ENCODE measurements at regions not wholly inside any gene's neighbourhood (a gene's known extent, or its start where the extent isn't known, plus 50 kb on each side); places are given as distances from the start of the nearest gene placed in this dataset.
"Not testable (repeated sequence)": the region's sequence is repeated elsewhere in the genome, so short reads cannot be mapped to it uniquely, and the experiment has no call there.

DNA sequence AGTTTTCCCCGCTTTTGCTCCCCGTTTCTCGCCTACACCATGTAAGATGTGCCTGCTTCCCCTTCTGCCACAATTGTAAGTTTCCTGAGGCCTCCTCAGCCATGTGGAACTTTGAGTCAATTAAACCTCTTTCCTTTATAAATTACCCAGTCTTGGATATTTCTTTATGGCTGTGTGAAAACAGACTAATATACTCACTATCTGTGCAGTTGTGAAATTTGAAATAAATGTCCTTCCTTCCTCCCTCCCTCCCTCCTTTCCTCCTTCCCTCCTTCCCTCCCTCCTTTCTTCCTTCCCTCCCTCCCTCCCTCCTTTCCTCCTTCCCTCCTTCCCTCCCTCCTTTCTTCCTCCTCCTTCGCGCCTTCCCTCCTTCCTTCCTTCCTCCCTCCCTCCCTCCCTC is 132.8 kb downstream of the RFPL4B start:
- H3K4me1 ChIP-seq (ENCODE audit: low read length); H4K20me1 ChIP-seq (ENCODE audit: insufficient read depth, low read depth, low read length); H3K9me2 ChIP-seq (replicated peaks; ENCODE audit: insufficient read depth, low read length); DNase-seq; H3K4me2 ChIP-seq (ENCODE audit: low read depth, low read length, poor library complexity, severe bottlenecking); H3K27me3 ChIP-seq (ENCODE audit: low read length); H2AFZ ChIP-seq (ENCODE audit: low read length); H3K27ac ChIP-seq (ENCODE audit: low read length); H3K36me3 ChIP-seq (ENCODE audit: insufficient read depth, low read length); H3K79me2 ChIP-seq (ENCODE audit: low read length); H3K4me3 ChIP-seq (ENCODE audit: low read length); H3K9ac ChIP-seq (ENCODE audit: low read length); H3K9me3 ChIP-seq (ENCODE audit: low read length): not testable (repeated sequence)

GRCh38 chr6:112480553-112480952 is 133.4 kb downstream of the RFPL4B start:
- H3K27ac ChIP-seq (ENCODE audit: low read length) = no peak overlapping the region
- no peaks in the 10 kb centered on the region for H3K36me3 ChIP-seq (ENCODE audit: insufficient read depth, low read length)
- no peaks in the 10 kb centered on the region for H3K9me3 ChIP-seq (ENCODE audit: low read length)
- no peaks in the 10 kb centered on the region for H3K27me3 ChIP-seq (ENCODE audit: low read length)
- H3K9me2 ChIP-seq (replicated peaks; ENCODE audit: insufficient read depth, low read length) = no peaks in the 10 kb centered on the region
- H4K20me1 ChIP-seq (ENCODE audit: insufficient read depth, low read depth, low read length) = no peaks in the 10 kb centered on the region
- H3K9ac ChIP-seq (ENCODE audit: low read length) = no peak overlapping the region
- H3K4me3 ChIP-seq (ENCODE audit: low read length) = no peak overlapping the region
- peaks cover 8% of the 10 kb centered on the region; the same call in 1 of the 2 replicates for H3K4me1 ChIP-seq (ENCODE audit: low read length)
- H2AFZ ChIP-seq (ENCODE audit: low read length) = no peak overlapping the region
- no peaks in the 10 kb centered on the region for H3K79me2 ChIP-seq (ENCODE audit: low read length)
- H3K4me2 ChIP-seq (ENCODE audit: low read depth, low read length, poor library complexity, severe bottlenecking) = no peak overlapping the region
- no peak for DNase-seq

DNA sequence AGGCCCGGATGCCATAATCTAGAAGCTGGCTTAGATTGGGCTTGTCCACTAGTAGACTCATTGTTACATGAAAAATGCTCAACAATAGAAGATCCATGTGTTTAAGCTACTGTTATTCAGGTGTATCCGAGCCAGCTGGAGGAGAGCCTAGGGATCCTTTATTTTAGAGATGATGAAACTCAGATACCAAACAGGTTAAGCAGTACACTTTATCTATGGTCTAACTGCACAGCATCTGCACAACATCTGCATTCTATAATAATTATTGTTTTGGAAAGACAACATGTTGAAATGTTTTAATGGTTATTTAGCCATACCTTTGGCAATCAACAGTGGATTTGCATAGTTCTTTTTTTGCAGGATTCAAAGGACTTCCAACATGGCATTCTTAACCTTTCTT is 134.1 kb downstream of the RFPL4B start:
- Histone ChIP-seq H3K4me3 (ENCODE audit: low read length) (no peak overlapping the region), H3K27me3 (ENCODE audit: low read length) (no peaks in the 10 kb centered on the region), H3K27ac (ENCODE audit: low read length) (no peak overlapping the region), H3K4me2 (ENCODE audit: low read depth, low read length, poor library complexity, severe bottlenecking) (no peak overlapping the region), H2AFZ (ENCODE audit: low read length) (no peak overlapping the region), H3K4me1 (ENCODE audit: low read length) (peaks cover 3% of the 10 kb centered on the region; the same call in 1 of the 2 replicates), H3K9me3 (ENCODE audit: low read length) (no peaks in the 10 kb centered on the region), H4K20me1 (ENCODE audit: insufficient read depth, low read depth, low read length) (no peaks in the 10 kb centered on the region), H3K9me2 (replicated peaks; ENCODE audit: insufficient read depth, low read length) (no peaks in the 10 kb centered on the region), H3K36me3 (ENCODE audit: insufficient read depth, low read length) (no peaks in the 10 kb centered on the region), H3K79me2 (ENCODE audit: low read length) (no peaks in the 10 kb centered on the region), H3K9ac (ENCODE audit: low read length) (no peak overlapping the region)
- no peak for DNase-seq

- H3K4me3 ChIP-seq (ENCODE audit: low read length) = no peak overlapping the region
- H3K9me3 ChIP-seq (ENCODE audit: low read length) = no peaks in the 10 kb centered on the region
- H3K27me3 ChIP-seq (ENCODE audit: low read length) = no peaks in the 10 kb centered on the region; the same call in 1 of the 2 replicates
- no peak overlapping the region for H3K4me2 ChIP-seq (ENCODE audit: low read depth, low read length, poor library complexity, severe bottlenecking)
- no peak overlapping the region for H3K27ac ChIP-seq (ENCODE audit: low read length)
- no peaks in the 10 kb centered on the region for H3K79me2 ChIP-seq (ENCODE audit: low read length)
- H3K9ac ChIP-seq (ENCODE audit: low read length) = no peak overlapping the region
- H4K20me1 ChIP-seq (ENCODE audit: insufficient read depth, low read depth, low read length) = no peaks in the 10 kb centered on the region
- H3K4me1 ChIP-seq (ENCODE audit: low read length) = peaks cover 3% of the 10 kb centered on the region; the same call in 1 of the 2 replicates
- H3K9me2 ChIP-seq (replicated peaks; ENCODE audit: insufficient read depth, low read length) = no peaks in the 10 kb centered on the region
- no peaks in the 10 kb centered on the region for H3K36me3 ChIP-seq (ENCODE audit: insufficient read depth, low read length)
- H2AFZ ChIP-seq (ENCODE audit: low read length) = no peak overlapping the region; the same call in 1 of the 2 replicates
- DNase-seq = no peak
Observed at GRCh38 chr6:112482373-112482772, 135.2 kb downstream of the RFPL4B start.

GRCh38 chr6:112485120-112485826 is 138.1 kb downstream of the RFPL4B start:
- Histone ChIP-seq H3K9me3 (ENCODE audit: low read length) (no peaks in the 10 kb centered on the region), H3K9me2 (replicated peaks; ENCODE audit: insufficient read depth, low read length) (no peaks in the 10 kb centered on the region), H3K79me2 (ENCODE audit: low read length) (no peaks in the 10 kb centered on the region), H4K20me1 (ENCODE audit: insufficient read depth, low read depth, low read length) (no peaks in the 10 kb centered on the region), H3K4me2 (ENCODE audit: low read depth, low read length, poor library complexity, severe bottlenecking) (no peak overlapping the region), H3K9ac (ENCODE audit: low read length) (no peak overlapping the region), H3K36me3 (ENCODE audit: insufficient read depth, low read length) (no peaks in the 10 kb centered on the region), H3K4me1 (ENCODE audit: low read length) (0 out of 2 replicates have a peak, but pooled peaks cover 3% of the 10 kb centered on the region), H3K27me3 (ENCODE audit: low read length) (no peaks in the 10 kb centered on the region; the same call in 1 of the 2 replicates), H3K27ac (ENCODE audit: low read length) (no peak overlapping the region), H2AFZ (ENCODE audit: low read length) (no peak overlapping the region), H3K4me3 (ENCODE audit: low read length) (no peak overlapping the region)
- no peak for DNase-seq

DNA sequence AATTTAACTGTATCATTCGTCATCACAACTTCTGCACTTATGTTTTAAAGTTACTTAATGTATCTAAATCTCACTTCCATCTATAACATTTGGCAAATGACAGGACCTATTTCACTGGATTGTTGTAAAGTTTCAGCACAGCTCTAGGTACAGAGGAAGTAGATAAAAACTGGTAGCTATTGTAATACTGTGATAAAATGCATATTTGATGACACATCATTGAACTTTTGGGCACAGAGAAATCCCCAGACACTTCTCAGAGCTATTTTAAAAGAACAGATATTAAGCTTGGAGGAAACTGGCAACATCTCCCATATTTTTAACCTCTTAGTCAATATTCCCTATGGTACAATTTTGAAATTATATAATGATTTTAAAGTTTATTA is 138.7 kb downstream of the RFPL4B start:
- no peak overlapping the region for H3K4me2 ChIP-seq (ENCODE audit: low read depth, low read length, poor library complexity, severe bottlenecking)
- no peaks in the 10 kb centered on the region for H4K20me1 ChIP-seq (ENCODE audit: insufficient read depth, low read depth, low read length)
- DNase-seq = no peak
- H3K79me2 ChIP-seq (ENCODE audit: low read length) = no peaks in the 10 kb centered on the region
- no peaks in the 10 kb centered on the region for H3K36me3 ChIP-seq (ENCODE audit: insufficient read depth, low read length)
- H2AFZ ChIP-seq (ENCODE audit: low read length) = no peak overlapping the region
- no peak overlapping the region for H3K9ac ChIP-seq (ENCODE audit: low read length)
- no peaks in the 10 kb centered on the region; the same call in 1 of the 2 replicates for H3K27me3 ChIP-seq (ENCODE audit: low read length)
- H3K4me1 ChIP-seq (ENCODE audit: low read length) = 0 out of 2 replicates have a peak, but pooled peaks cover 3% of the 10 kb centered on the region
- no peak overlapping the region for H3K4me3 ChIP-seq (ENCODE audit: low read length)
- H3K27ac ChIP-seq (ENCODE audit: low read length) = no peak overlapping the region
- no peaks in the 10 kb centered on the region for H3K9me2 ChIP-seq (replicated peaks; ENCODE audit: insufficient read depth, low read length)
- no peaks in the 10 kb centered on the region for H3K9me3 ChIP-seq (ENCODE audit: low read length)

DNA sequence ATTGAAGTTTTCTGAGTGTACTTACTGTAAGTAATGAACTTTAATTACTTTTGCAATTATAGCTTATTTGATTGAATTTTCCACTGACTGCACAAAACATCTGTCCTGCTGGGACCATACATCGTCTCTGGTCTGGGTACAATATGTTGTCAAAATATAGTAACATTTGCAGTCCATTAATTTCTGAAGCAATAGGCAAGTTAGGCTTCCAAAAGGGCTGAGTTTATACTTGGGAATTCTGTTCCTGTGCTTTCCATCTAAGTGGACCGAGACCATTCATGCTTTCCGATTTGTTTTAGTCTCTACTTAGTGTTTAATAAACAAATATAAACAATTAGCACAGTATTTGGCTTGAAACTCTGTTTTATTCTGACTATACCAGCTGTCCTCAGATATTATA is 139.3 kb downstream of the RFPL4B start:
- no peak overlapping the region for H3K27ac ChIP-seq (ENCODE audit: low read length)
- no peak overlapping the region for H3K4me2 ChIP-seq (ENCODE audit: low read depth, low read length, poor library complexity, severe bottlenecking)
- DNase-seq = no peak
- H3K9ac ChIP-seq (ENCODE audit: low read length) = no peak overlapping the region
- H3K9me3 ChIP-seq (ENCODE audit: low read length) = no peaks in the 10 kb centered on the region
- H3K36me3 ChIP-seq (ENCODE audit: insufficient read depth, low read length) = no peaks in the 10 kb centered on the region
- 0 out of 2 replicates have a peak, but pooled peaks cover 3% of the 10 kb centered on the region for H3K4me1 ChIP-seq (ENCODE audit: low read length)
- H3K27me3 ChIP-seq (ENCODE audit: low read length) = no peaks in the 10 kb centered on the region; the same call in 1 of the 2 replicates
- no peak overlapping the region for H3K4me3 ChIP-seq (ENCODE audit: low read length)
- H3K9me2 ChIP-seq (replicated peaks; ENCODE audit: insufficient read depth, low read length) = no peaks in the 10 kb centered on the region
- H2AFZ ChIP-seq (ENCODE audit: low read length) = no peak overlapping the region
- no peaks in the 10 kb centered on the region for H4K20me1 ChIP-seq (ENCODE audit: insufficient read depth, low read depth, low read length)
- no peaks in the 10 kb centered on the region for H3K79me2 ChIP-seq (ENCODE audit: low read length)

DNA sequence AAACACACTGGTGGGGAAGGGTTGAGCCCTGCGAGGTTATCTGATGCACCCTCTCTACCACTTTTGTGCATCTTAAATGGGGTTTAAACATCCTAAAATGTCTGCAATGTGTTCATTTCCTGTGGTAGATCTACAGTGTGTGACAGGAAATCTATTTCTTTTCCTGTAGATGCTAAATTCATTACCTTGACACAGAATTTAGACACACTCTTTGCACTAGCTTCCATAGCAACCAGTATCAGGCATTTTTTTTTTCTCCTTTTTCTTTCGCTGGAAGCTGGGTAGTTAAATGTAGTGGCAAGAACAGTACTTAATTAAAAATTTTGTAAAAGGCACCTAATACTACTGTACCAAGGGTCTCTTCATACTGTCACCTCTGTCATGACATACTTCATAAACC is 141.1 kb downstream of the RFPL4B start:
- Histone ChIP-seq H4K20me1 (ENCODE audit: insufficient read depth, low read depth, low read length) (no peaks in the 10 kb centered on the region), H3K27me3 (ENCODE audit: low read length) (no peaks in the 10 kb centered on the region; the same call in 1 of the 2 replicates), H3K9ac (ENCODE audit: low read length) (no peak overlapping the region), H3K27ac (ENCODE audit: low read length) (no peak overlapping the region), H2AFZ (ENCODE audit: low read length) (no peak overlapping the region), H3K79me2 (ENCODE audit: low read length) (no peaks in the 10 kb centered on the region), H3K4me1 (ENCODE audit: low read length) (0 out of 2 replicates have a peak, but pooled peaks cover 3% of the 10 kb centered on the region), H3K4me2 (ENCODE audit: low read depth, low read length, poor library complexity, severe bottlenecking) (no peak overlapping the region), H3K4me3 (ENCODE audit: low read length) (no peak overlapping the region), H3K9me3 (ENCODE audit: low read length) (no peaks in the 10 kb centered on the region), H3K9me2 (replicated peaks; ENCODE audit: insufficient read depth, low read length) (no peaks in the 10 kb centered on the region), H3K36me3 (ENCODE audit: insufficient read depth, low read length) (no peaks in the 10 kb centered on the region)
- no peak for DNase-seq

Data from Karpas-422 (cell line).